HG03469 (cell line): ENCODE measurements at regions not wholly inside any gene's neighbourhood (a gene's known extent, or its start where the extent isn't known, plus 50 kb on each side); places are given as distances from the start of the nearest gene placed in this dataset.
"Not testable (repeated sequence)": the region's sequence is repeated elsewhere in the genome, so short reads cannot be mapped to it uniquely, and the experiment has no call there.

ENCODE experiments used
- ATAC-seq: cut with Tn5 transposase; IDR thresholded peaks from one replicate; pipeline ENCODE4 v1.9.1; 2021; ENCODE audit warnings: mild to moderate bottlenecking, moderate library complexity, moderate number of reproducible peaks; ENCODE audit not compliant: unreplicated experiment

DNA sequence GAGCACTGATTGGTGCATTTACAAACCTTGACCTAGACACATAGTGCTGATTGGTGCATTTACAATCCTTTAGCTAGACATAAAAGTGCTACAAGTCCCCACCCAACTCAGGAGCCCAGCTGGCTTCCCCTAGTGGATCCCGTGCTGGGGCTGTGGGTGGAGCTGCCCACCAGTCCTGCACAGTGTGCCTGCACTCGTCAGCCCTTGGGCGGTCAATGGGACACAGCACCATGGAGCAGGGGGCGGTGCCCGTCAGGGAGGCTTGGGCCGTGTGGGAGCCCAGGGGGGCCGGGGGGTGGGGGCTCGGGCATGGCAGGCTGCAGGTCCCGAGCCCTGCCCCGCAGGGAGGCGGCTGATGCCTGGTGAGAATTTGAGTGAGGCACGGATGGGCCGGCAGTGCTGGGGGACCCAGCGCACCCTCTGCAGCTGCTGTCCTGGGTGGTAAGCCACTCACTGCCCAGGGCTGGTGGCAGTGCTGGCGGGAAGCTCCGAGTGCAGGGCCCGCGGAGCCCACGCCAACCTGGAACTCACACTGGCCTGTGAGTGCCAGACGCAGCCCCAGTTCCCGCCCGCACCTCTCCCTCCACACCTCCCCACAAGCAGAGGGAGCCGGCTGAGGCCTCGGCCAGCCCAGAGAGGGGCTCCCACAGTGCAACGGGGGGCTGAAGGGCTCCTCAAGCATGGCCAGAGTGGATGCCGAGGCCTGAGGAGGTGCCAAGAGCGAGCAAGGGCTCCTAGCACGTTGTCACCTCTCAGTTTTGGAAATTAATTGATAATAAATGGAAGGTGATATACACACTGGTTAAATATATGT, 207.7 kb downstream of the RAP2B start:
- ATAC-seq, result no peak

DNA sequence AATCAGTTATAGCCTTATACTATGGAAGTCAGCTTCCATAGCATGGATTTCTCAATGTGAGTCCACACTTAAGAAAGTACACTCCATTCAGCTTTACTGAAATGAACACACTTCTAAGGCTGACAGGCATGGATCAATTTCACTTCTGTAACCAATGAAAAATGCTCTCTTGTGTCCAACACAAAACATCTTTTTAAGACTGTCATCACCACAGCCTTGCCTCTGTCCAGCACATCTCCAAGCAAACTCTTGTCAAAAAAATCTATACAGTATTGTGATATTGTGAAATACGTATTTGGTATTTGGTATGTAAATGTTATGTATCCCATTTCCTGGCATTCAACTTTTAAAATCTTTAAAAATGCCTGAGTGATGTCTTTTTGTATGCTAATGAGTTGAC, 208.7 kb downstream of the RAP2B start:
- ATAC-seq, result no peak

DNA sequence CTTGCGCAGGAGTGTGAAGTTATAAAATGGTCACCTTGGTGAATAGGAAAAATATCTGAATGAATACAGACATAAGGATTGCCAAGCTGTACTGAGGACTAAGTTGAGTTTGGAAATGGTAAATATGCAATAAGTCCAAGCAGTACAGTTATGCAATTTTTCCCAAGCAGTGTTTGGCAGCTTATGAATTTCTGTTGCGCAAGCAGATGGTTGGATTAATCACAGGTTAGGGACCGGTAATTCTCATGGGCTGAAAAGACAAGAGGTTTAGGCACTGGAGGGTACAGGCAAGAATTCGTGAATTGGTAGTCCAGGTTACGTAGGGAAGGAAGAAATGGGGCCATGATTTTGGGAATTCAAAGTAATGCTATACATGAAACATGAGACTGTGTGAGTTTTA, 210.3 kb downstream of the RAP2B start:
- no peak for ATAC-seq

DNA sequence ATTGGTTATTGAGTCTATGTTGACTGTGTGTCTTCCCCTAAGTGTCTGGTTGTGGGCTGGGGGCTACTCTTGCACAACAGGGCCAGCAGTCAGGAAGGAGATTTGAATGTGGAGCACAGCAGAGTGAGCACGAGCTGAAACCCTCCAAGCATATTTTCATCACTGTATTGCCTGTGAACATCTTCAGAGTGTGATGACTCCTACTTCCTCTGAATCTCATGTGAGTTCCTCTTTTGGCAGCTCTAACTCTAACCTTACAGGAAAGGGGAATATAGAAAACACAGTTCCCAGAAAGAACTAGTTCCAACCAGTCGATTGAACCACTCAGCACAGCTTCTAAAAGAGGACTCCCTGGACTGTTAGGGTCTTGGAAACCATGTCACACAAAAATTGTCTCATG, 211.6 kb downstream of the RAP2B start:
- peak; percentile 86 for ATAC-seq

DNA sequence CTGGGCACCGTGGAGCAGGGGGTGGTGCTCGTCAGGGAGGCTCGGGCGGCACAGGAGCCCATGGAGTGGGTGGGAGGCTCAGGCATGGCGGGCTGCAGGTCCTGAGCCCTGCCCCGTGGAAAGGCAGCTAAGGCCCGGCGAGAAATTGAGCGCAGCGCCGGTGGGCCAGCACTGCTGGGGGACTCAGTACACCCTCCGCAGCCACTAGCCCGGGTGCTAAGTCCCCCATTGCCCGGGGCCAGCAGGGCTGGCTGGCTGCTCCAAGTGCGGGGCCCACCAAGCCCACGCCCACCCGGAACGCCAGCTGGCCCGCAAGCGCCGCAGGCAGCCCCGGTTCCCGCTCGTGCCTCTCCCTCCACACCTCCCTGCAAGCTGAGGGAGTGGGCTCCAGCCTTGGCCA, 216.3 kb downstream of the RAP2B start:
- ATAC-seq, result not testable (repeated sequence)

DNA sequence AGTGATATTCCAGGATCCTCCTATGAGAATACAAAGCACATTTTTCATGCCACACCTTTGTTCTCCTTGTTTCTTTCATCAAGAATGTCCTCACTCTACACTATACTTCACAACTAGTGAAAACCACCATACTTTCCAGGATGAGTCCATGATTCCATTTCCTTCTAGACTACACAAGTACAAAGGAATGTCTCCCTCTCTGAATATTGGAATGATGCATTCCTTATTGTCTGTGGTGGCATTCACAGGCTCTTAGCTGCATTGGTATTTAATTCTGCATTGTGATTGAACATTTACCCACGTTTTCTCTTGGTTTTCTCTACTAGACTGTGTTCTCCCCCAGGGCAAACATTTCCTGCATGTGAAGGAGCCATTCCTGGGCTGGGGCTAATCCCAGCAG, 217.5 kb downstream of the RAP2B start:
- ATAC-seq, result no peak

DNA sequence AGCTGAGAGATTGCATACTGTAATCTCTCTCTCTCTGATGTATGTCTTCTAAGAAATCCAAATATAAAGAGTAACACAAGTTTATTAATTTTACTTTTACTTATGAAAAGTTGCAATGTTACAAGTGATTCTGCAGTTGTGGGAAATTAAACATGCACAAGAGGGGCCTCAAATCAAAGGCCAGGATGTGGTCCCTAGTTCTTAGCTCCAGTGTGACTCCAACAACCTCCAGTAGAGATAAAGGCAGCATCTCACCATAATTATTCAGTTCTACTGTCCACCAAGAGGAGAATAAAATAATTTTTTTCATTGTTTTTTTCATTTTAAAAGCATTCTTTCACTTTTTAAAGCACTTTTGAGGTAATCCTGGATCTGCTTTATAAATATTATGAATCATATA, 223.3 kb downstream of the RAP2B start:
- ATAC-seq, result no peak

DNA sequence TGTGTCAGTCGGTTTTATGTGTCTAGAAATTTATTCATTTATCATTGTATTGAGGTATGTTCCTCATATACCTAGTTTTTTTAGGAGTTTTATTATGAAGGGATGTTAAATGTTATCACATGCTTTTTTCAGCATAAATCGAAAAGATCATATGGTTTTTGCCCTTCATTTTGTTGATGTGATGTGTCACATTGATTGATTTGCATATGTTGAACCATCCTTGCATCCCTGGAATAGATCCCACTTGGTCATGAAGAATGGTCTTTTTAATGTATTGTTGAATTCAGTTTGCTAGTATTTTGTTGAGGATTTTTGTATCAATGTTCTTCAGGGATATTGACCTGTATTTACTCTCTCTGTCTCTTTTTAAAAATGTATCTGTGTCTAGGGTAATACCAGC, 230.3 kb downstream of the RAP2B start:
- ATAC-seq, result no peak

DNA sequence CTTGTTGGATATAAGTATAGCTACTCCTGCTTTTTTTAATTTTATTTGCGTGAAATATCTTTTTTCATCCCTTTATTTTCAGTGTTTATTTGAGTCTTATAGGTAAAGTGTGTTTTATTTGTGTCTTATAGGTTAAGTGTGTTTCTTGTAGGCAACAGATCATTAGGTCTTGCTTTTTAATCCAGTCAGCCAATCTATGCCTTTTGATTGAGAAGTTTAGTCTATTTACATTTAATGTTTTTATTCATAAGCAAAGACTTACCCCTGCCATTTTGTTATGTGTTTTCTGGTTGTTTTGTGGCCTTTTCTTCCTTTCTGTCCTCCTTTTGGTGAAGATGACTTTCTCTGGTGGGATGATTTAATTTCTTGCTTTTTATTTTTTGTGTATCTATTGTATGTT, 232.0 kb downstream of the RAP2B start:
- no peak for ATAC-seq

DNA sequence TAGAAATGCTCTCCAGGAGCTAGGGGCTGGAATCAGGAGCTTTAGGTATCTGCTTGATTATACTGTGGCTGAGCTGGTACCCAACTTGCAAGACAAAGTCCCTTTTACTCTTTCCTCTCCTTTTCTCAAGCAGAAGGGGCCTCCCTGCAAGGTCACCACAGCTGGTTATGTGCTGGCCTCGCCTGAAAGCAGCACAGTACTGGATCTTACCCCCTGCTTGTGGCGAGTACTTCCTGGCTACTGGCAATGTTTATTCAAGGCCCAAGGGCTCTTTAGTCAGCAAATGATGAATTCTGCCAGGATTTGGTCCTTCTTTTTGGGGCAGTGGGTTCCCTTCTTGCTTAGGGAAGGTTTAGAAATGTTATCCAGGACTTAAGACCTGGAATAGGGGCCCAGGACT, 234.6 kb downstream of the RAP2B start:
- ATAC-seq, result no peak

DNA sequence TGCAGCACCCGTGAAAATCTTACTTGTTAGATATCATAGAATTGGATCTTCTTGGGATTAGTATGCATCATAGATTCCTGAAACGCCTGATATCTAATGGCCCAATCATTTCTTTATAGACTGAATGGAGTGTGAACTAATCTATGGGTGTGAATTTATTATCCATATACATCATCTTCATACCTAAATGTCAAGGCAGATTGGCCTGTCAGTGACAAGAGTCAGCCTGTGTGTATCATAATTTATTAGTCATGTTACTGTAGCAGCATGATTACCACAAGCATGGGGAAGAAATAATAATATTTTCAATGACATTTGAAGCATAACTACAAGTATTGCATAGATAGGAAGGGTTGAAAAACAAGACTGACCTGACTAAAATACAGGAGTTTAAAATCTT, 235.8 kb downstream of the RAP2B start:
- no peak for ATAC-seq

DNA sequence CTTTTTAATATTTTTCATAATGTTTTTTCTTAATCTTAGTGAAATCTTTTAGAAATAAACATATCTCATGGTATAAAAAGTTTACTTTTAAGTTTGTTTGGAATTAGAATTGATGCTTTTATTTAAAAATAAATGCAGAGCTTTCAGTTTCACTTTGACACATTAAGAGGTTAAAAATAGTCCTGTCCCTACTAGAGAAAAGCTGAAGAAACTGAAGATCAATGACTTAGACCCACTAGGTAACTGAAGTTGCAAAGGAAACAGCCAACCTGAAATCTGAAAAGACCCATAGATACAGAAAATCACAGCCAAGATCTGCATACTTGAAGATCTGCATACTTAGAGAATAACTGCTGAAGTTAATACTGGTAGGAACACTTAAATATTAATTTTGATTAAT, 237.6 kb downstream of the RAP2B start:
- ATAC-seq, result peak; percentile 85

DNA sequence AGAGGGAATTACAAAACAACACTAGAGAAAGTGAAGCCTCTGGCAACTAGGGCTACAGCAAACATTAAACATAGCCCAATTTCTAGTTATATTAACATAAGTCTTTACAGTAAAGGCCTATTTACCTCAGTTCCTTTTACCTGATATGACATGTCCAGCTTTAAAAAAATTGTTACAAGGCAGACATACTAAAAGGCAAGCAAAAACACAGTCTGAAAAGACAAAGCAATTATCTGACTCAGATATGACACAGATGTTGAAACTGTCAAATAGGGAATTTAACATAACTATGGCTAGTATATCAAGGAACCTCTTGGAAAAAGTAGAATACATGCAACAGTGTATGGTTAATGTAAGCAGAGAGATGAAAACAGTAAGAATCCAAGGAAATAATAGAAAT, 238.6 kb downstream of the RAP2B start:
- no peak for ATAC-seq

DNA sequence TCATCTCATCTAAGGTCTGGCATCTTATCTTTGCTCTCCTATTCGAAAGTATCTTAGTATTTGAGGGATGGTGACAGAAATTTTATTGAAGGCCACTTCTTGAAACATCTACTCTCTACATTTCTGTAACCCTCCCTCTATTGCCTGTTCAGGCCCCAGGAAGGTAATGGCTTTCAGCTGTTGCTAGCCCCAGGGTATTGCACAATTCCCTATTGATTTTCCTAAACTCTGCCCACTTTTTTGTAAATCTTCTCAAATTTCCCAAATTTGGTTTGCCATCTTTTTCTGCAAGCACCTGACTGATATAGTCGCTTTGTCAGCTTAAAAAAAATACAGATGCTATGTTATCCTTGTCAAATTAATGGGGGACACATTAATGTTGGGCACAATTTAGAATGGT, 242.1 kb downstream of the RAP2B start:
- ATAC-seq, result no peak

DNA sequence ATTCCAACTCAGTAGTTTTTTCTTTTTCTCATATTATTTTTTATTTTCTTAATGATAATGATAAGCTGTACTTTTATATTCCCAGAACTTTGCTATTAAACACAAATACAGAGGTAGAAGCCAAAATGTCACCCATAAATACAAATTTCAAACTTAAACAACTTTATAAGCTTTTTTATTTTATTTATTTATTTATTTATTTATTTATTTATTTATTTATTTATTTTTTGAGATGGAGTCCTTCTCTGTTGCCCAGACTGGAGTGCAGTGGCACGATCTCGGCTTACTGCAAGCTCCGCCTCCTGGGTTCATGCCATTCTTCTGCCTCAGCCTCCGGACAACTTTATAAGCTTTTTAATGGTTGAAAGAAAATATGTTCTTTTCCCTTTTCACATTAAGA, 243.3 kb downstream of the RAP2B start:
- not testable (repeated sequence) for ATAC-seq

DNA sequence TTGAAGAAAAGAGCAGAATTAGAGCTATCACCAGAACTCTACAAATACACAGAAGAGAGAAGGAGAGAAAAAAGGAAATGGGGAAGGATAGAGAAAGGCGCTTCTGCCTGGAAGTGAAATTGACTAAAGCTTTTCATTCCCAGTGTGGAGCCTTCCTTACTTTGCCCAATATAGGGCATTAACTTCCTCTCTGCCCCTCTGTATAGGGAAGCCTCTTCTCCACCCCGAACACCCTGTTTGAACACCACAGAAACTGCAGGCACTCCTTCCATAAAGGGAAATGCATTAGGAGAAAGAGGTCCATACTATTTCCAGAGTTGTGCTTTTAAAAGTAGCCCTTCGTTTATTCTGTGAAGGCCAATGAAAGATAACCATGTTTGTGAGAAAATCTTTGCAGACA, 248.5 kb downstream of the RAP2B start:
- ATAC-seq, result no peak

DNA sequence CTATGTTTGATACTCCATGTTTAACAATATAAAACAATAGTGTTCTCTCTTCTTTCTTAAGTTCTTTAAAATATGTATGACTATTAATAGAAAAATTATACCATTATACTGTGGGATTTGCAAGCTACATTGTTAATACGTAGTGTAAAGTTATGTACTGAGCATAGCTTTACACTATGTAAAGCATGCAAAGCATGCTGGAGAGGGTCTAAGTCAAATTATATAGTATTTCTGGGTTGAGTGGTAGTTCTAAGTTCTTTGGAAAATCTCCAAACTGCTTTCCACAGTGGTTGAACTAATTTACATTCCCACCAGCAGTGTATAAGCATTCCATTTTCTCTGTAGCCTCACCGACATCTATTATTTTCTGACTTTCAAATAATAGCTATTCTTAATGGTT, 253.0 kb downstream of the RAP2B start:
- no peak for ATAC-seq

DNA sequence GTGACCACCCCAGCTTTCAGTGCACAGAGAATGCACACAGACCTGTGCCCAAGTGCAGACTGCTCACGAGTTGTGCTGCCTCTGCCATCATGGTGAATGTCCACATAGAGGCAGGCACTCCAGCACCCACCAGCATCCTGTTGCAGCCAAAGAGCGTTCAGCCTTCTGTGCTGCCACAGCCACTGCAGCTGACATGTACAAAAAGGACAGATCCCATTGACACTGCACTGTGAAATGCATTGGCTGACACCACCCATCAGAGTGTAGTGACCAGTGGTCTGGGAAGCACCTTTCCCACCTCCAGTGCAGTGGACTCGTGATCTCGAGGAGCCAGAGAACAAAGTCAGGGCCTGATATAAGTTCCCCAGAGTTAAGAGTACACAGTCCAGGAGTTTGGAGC, 260.3 kb downstream of the RAP2B start:
- no peak for ATAC-seq

DNA sequence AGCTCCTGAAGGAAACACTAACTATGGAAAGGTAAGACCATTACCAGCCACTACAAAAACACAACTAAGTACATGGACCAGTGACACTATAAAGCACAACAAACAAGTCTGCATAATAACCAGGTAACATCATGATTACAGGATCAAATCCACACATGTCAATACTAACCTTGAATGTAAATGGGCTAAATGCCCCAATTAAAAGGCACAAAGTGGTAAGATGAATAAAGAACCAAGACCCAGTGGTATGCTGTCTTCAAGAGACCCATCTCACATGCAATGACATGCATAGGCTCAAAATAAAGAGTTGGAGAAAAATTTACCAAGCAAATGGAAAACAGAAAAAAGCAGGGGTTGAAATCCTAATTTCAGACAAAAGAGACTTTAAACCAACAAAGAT, 261.8 kb downstream of the RAP2B start:
- not testable (repeated sequence) for ATAC-seq

DNA sequence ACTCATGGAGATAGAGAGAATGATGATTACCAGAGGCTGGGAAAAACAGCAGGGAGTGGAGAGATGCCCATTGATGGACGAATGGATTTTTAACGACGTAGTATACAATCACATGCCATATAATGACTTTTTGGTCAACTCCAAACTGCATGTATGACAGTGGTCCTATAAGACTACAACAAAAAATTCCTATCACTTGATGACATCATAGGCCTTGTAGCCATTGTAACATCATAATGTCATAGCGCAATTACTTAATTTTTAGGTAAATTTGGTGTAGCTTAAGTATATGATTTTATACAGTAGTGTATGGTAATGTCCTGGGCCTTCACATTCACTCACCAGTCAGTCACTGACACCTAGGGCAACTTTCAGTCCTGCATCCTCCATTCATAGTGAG, 264.3 kb downstream of the RAP2B start:
- no peak for ATAC-seq

DNA sequence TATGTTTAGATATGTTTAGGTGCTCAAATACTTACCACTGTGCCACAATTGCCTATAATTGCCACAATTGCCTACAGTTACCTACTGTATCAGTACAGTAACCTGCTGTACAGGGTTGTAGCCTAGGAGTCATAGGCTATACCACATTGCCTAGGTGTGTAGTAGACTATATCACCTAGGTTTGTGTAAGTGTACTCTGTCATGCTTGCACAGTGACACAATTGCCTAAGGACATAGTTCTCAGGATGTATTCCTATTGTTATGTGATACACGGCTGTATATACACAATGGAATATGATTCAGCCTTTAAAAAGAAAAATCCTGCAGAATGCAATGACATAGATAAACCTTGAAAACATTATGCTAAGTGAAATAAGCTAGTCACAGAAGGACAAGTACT, 264.8 kb downstream of the RAP2B start:
- ATAC-seq, result no peak

DNA sequence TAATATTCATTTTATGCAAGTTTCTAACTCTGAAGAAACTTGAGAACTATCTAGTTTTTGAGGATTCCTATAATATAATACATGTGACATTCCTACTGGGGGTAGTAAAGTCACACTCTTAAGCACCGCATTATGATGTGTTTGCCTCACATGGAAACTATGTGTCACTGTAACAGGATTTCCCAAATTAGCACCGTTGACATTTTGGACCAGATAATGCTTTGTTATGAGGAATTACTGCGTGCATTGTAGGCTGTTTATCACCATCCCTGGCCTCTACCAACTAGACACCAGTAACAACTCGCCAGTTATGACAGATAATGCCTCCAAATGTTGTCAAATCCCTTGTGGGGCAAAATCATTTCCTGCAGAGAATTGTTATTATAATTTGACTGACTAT, 267.8 kb downstream of the RAP2B start:
- ATAC-seq, result no peak

DNA sequence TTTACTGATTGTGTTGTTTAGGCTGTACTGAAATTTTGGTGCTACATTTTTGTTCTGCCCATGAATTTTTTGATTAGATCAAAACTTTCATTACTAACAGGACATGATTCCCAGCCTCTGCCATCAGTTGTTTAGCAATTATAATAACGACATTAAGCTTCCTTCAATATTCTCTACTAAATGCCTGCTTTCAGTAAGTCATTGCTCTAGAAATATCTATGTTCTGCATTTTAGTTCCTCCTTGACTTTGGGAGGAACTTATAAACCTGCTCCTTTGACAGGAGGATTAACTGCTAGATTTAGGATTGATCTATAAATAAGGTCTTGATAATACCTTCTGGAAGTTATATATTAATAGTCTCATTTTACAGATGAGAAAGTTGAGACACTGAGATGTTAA, 269.1 kb downstream of the RAP2B start:
- no peak for ATAC-seq
